Left lung (tissue), 4 donors: ENCODE measurements at regions not wholly inside any gene's neighbourhood (a gene's known extent, or its start where the extent isn't known, plus 50 kb on each side); places are given as distances from the start of the nearest gene placed in this dataset.

Source experiments
- ATAC-seq: fragments of 200-7000 bp; cut with Tn5 transposase; one replicate; pipeline ENCODE4 v1.9.1; 2020; ENCODE audit warnings: moderate library complexity
- DNase-seq, 4 donors: peaks; one replicate each; pipeline ENCODE4 v3.0.0-alpha.2; 2013 to 2020
- H3K27ac ChIP-seq, 2 donors: fragments of 200-600 bp; sonication (generic) in 1 of 2; one replicate each; pipeline versions ENCODE4 v1.5.0 to v1.8.0; 2020 to 2021
- H3K27me3 ChIP-seq, 2 donors: fragments of 200-600 bp; sonication (generic) in 1 of 2; one replicate each; pipeline versions ENCODE4 v1.5.0 to v1.8.0; 2020 to 2021
- H3K36me3 ChIP-seq, 2 donors: fragments of 200-600 bp; sonication (generic) in 1 of 2; one replicate each; pipeline versions ENCODE4 v1.5.0 to v1.8.0; 2020 to 2021
- H3K4me1 ChIP-seq, 2 donors: fragments of 200-600 bp; one replicate each; pipeline ENCODE4 v1.8.0; 2021
- H3K4me3 ChIP-seq, 2 donors: fragments of 200-600 bp; sonication (generic) in 1 of 2; one replicate each; pipeline versions ENCODE4 v1.5.0 to v1.8.0; 2020 to 2021; ENCODE audit warnings: mild to moderate bottlenecking in 1 of 2
- H3K9me3 ChIP-seq, 2 donors: fragments of 200-600 bp; sonication (generic) in 1 of 2; one replicate each; pipeline versions ENCODE4 v1.5.0 to v1.8.0; 2020 to 2021
- intact Hi-C, 2 donors: fragments of 100-400 bp; cut with DNase I; formaldehyde crosslinking; loops; one replicate each; pipeline versions ENCODE4 v1.11.2 to v1.14.2; 2022
- TF ChIP-seq, protein P1 (sequence below), 2 donors: fragments of 200-600 bp; sonication (generic) in 1 of 2; IDR thresholded peaks; one replicate each; pipeline versions ENCODE4 v1.5.0 to v1.8.0; 2021; ENCODE audit warnings: antibody characterized with exemption in 2 of 2
- donor health status: DM: no; HTN: yes; CAD: no.
- donor health status: DM: no; HTN: no; CAD: no.

DNA sequence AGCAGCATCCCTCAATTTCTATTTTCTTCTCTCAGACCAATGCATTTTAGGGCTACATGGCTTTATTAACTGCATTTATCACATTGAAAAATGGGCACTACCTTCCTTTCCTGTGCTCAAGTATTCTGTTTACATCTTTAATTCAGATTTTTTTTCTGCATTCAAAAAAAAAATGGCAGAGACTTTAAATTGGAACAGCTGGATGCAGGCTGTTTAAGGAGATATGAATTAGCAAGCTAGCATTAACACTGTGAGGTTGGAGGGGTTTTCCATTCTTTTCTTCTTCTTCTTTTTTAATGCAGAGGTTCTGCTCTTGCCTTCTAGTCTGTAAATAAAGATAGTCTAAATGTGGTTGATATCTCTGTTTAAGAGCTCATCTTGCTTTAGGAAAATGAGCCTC is 242.9 kb upstream of the RBFOX1 start:
- peak in 2 of 4 donors; percentile 26 to 33 for DNase-seq
- no peak overlapping the region for H3K4me3 ChIP-seq

DNA sequence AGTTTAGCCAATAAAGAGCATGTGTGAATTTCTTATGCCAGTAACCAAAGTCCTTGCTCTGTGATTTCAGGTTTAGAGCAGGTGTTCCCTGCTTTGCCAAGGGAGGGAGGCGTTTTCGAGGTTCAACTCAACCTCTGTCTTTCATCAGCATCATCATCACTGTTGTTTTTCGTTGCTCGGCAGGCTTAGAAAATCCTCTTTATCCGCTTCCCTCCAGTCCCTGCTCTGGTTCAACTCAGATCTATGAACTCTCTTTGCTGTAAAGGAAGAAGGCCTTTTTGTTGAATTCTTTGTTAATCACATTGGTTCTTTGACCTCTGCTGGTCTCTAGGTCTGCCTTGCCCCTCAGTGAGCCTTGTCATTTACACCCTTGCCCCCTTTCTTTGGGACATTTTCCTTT is 243.9 kb upstream of the RBFOX1 start:
- TF ChIP-seq, protein P1, sequence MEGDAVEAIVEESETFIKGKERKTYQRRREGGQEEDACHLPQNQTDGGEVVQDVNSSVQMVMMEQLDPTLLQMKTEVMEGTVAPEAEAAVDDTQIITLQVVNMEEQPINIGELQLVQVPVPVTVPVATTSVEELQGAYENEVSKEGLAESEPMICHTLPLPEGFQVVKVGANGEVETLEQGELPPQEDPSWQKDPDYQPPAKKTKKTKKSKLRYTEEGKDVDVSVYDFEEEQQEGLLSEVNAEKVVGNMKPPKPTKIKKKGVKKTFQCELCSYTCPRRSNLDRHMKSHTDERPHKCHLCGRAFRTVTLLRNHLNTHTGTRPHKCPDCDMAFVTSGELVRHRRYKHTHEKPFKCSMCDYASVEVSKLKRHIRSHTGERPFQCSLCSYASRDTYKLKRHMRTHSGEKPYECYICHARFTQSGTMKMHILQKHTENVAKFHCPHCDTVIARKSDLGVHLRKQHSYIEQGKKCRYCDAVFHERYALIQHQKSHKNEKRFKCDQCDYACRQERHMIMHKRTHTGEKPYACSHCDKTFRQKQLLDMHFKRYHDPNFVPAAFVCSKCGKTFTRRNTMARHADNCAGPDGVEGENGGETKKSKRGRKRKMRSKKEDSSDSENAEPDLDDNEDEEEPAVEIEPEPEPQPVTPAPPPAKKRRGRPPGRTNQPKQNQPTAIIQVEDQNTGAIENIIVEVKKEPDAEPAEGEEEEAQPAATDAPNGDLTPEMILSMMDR (IDR thresholded peaks at IDR 0.05), result no peak
- no peak overlapping the region for H3K27ac ChIP-seq
- H3K4me3 ChIP-seq, result no peak overlapping the region
- no peak for ATAC-seq
- no peaks in the 10 kb centered on the region for H3K36me3 ChIP-seq
- no peaks in the 10 kb centered on the region for H3K9me3 ChIP-seq
- DNase-seq, result no peak
- intact Hi-C loops, result no loop called here
- H3K27me3 ChIP-seq, result peaks cover 0 to 37% of the 10 kb centered on the region in 2 donors
- H3K4me1 ChIP-seq, result no peaks in the 10 kb centered on the region

More for the DNA sequence above, 242.9 kb upstream of the RBFOX1 start:
- ATAC-seq, result no peak
- H3K36me3 ChIP-seq, result no peaks in the 10 kb centered on the region
- intact Hi-C loops, result no loop called here
- TF ChIP-seq, protein P1 (IDR thresholded peaks at IDR 0.05), result no peak
- peaks cover 0 to 37% of the 10 kb centered on the region in 2 donors for H3K27me3 ChIP-seq
- no peaks in the 10 kb centered on the region for H3K4me1 ChIP-seq
- H3K9me3 ChIP-seq, result no peaks in the 10 kb centered on the region
- no peak overlapping the region for H3K27ac ChIP-seq

DNA sequence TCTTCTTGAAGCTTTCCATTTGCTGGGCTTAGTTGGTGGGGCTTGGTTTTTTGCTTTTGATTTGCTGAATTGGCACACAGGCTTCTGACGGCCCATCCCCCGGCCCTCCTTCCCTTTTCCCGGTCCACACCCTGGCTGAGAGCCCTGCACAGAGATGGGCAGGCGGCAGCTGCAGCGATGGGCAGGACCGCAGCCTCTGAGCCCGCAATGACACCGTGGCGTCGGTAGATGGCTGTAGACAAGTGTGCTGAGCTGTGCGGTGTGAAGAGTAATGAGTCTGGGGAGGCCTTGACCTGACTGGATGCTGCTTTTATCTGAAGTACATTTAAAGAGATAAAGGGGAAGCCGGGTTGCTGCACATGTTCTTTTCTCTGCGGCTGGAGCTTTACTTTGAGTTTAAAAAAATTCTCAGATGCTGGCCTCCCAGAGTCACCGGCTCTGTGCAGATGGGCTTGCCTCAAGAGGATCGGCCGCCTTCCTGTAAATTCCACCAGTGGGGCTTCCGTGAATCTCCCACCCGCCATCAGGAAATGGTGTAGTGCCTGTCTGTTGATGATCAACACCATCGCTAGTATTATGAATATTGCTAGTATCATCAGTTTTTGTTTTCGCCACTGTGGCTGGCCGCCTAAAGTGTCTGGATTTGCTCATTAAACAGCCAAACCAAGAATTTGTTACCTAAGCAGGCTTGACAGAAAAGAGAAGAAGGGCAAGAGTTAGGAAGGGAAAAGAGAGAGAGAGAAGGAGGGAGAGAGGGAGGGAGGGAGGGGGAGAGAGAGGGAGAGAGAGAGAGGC is 245.6 kb upstream of the RBFOX1 start:
- Histone ChIP-seq H3K36me3 (no peaks in the 10 kb centered on the region), H3K9me3 (no peaks in the 10 kb centered on the region), H3K4me3 (no peak overlapping the region), H3K27me3 (peaks cover 0 to 37% of the 10 kb centered on the region in 2 donors), H3K4me1 (no peaks in the 10 kb centered on the region), H3K27ac (no peak overlapping the region)
- ATAC-seq, result peak; percentile 44
- intact Hi-C loops, result no loop called here
- TF ChIP-seq, protein P1 (IDR thresholded peaks at IDR 0.05), result no peak
- peak in 3 of 4 donors; percentile 15 to 68 (median 28) for DNase-seq

DNA sequence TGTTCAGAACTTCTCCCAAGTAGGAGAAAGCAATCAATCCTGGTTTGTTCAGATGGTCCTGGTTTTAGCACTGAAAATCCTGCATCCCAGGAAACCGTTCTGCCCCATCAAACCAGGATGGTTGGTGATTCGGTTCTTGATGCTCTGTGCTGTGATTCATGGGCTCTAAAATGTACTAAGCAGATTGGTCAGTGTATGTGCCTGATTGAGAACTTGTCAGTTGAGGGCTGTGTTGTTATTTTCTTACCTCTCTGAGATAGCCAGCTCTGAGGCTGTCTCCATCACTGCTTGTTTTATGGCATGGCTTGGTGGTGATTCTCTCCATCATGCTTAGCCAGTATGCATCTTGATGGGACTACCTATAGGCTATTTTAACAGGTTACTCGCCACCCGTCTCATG is 246.9 kb upstream of the RBFOX1 start:
- Histone ChIP-seq H3K4me1 (no peaks in the 10 kb centered on the region), H3K36me3 (no peaks in the 10 kb centered on the region), H3K4me3 (no peak overlapping the region), H3K27ac (no peak overlapping the region), H3K9me3 (no peaks in the 10 kb centered on the region), H3K27me3 (peaks cover 0 to 34% of the 10 kb centered on the region in 2 donors)
- no peak for DNase-seq
- no peak for ATAC-seq
- TF ChIP-seq, protein P1 (IDR thresholded peaks at IDR 0.05), result no peak
- intact Hi-C loops, result no loop called here

DNA sequence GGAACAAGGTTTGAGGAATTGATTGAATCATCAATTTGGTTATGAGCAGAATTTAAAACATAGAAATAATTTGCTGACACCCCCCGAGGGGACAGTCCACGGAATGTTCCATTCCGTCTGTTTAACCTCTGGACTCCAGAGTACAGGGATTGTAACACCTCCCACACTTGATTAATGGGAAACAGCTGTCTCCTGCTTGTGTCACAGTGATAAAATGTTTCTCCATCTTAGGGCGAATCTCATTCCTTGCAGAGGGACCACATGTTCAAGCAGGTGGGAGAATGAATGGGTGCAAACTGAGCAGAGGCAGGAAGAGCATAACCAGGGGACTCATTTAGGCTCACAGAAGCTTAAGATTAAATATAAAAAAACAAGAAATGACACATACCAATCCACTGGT is 249.5 kb upstream of the RBFOX1 start:
- intact Hi-C loops, result no loop called here
- DNase-seq (no peak), ATAC-seq (no peak)
- TF ChIP-seq, protein P1 (IDR thresholded peaks at IDR 0.05), result no peak
- Histone ChIP-seq H3K27me3 (peaks cover 0 to 18% of the 10 kb centered on the region in 2 donors), H3K9me3 (no peaks in the 10 kb centered on the region), H3K27ac (no peak overlapping the region), H3K4me1 (no peaks in the 10 kb centered on the region), H3K4me3 (no peak overlapping the region), H3K36me3 (no peaks in the 10 kb centered on the region)
